CD4-positive, alpha-beta T cell treated with Interleukin-1 beta for 1 hour (primary cell): ENCODE measurements at regions not wholly inside any gene's neighbourhood (a gene's known extent, or its start where the extent isn't known, plus 50 kb on each side); places are given as distances from the start of the nearest gene placed in this dataset.
"Not testable (repeated sequence)": the region's sequence is repeated elsewhere in the genome, so short reads cannot be mapped to it uniquely, and the experiment has no call there.

ENCODE experiments used
- DNase-seq, 2 donors: peaks; one replicate each; pipeline ENCODE4 v3.0.0-alpha.2; 2020 to 2022

- DNase-seq = peak; percentile 60 to 78
Measured at GRCh38 chr15:38817427-38818156, 253.0 kb upstream of the RASGRP1 start.

- DNase-seq = no peak
Measured at GRCh38 chr15:38818157-38818790, 253.7 kb upstream of the RASGRP1 start.

GRCh38 chr15:38819387-38819950 lies 254.9 kb upstream of the RASGRP1 start:
- no peak for DNase-seq

DNA sequence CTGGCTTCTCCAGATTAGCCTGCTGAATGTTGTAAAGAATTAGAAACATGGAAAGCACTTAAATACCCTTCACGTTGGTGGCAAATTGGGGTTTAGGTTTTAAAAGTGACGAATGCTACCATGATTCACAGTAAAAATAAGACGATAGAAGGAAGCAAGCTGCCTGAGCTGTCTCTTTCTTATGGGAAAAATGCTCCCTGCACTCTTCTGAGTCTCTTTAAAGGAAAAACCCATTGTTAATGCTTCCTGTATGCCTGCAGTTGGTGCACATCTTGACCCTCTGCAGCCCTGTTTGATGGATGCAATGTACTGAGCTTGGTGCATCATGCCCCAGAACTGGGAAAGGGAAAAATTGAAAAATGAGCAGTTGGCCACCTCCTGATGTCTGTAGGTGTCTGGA lies 258.6 kb upstream of the RASGRP1 start:
- DNase-seq = no peak

DNA sequence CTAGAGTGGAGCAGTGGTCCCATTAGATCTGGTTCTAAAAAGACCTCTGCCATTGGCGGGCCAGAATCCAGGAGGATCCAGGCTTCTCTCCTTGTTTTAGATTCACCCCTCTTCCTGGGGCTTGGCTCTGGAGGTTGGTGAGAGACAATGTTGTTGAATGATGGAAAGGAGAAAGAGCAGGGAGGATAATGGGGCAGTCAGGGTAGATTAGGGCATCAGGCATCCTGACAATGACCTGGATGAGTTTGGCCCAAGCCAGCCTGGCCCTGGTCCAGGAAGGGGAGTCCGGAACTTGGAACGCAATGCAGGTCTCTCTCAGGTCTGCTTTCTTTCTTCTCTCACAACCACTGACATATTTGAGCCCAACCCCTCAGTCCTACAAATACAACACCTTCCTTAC lies 260.1 kb upstream of the RASGRP1 start:
- no peak for DNase-seq

- DNase-seq = no peak
Measured at GRCh38 chr15:38826880-38827279, 262.3 kb upstream of the RASGRP1 start.

GRCh38 chr15:38828031-38828532 lies 263.5 kb upstream of the RASGRP1 start:
- DNase-seq = no peak

- DNase-seq = no peak
Measured at GRCh38 chr15:38829086-38829485, 264.5 kb upstream of the RASGRP1 start.

DNA sequence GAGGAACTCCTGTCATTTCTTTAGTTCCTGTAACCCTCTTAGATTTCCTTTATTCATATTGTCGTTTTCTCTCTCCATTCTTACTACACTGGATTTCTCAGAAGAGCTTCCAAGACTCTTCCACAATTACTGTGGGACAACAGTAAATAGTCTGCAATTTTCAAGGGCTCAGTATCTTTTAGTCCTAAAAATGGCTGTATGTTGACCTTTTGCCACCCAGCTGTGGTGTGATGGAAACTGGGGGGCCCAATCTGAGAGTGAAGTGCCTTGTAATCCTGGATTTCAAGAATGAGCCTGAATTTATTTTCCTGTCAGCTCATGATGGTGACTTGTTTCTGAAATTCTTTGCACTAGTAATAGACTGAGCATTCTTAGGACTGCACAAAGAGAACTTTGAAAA lies 277.6 kb upstream of the RASGRP1 start:
- DNase-seq = no peak

DNA sequence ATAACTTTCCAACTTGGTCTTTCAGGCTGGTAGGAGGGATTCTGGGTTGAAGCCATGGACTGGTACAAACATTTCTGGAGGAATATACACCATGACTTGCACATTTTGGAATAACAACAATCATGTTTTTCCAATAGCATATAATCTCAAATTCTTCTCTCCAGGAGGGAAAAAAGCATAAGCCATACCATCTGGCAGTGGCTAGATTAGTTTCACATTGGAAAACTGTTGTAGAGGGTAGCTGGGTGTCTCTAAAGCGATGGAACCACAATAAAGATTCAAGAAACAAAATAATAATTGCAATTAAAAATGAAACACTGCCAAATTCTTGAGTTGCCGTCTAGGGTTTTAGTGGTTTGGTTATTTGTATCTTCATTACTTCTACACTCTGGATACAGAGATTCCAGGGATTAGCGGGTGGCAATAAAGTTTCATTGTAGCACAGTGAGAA lies 278.5 kb upstream of the RASGRP1 start:
- no peak for DNase-seq

DNA sequence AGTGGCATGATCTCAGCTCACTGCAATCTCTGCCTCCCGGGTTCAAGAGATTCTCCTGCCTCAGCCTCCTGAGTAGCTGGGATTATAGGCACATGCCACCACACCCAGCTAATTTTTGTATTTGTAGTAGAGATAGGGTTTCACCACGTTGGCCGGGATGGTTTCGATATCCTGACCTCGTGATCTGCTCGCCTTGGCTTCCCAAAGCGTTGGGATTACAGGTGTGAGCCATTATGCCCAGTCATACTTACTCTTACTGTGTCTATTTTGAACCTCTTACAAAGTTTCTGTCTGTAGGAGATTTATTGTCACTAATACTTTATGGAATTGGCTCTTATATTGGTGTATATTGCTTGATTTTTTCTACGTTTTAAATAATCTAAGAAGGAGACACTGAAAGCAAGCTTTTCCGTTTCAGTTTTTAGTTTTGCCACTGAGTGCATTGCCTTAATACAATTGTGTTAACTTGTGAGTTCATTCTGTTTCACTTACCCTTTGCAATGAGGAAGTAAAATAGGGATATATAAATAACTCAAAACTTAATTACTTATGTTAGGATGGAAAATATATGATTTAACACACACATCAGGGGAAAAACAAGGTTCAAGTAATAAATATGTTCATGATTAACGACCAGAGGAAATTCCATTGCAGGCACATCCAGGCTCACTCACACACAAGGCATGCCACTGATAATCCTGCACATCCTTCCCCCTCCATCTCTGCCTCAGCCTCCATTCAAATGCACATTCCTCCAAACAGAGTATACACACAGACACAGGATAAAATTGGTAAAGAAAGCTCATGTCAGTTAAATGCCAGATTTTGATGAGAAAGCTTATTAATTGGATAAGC lies 279.3 kb upstream of the RASGRP1 start:
- DNase-seq = no peak

DNA sequence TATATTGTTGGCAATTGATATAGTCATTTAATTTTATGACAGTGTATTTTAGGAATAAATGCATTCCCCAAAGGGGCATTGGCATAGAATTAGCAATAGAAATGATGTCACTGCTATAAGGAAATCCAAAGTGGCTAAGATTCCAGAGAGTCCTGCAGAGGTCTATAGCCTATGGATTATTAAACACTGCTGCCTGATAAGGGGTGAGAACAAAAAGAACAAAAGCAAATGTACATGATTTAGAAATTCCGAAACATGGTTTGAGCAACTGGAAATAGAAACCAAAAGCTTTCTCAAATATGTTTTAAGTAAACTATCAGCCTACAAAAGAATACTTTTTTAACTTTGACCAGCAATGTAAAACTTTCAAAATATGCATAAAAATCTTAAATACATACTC lies 280.1 kb upstream of the RASGRP1 start:
- no peak for DNase-seq

GRCh38 chr15:38846346-38846745 lies 281.7 kb upstream of the RASGRP1 start:
- no peak for DNase-seq

GRCh38 chr15:38847666-38848065 lies 283.1 kb upstream of the RASGRP1 start:
- no peak for DNase-seq

- DNase-seq = no peak
Measured at GRCh38 chr15:38849046-38849445, 284.4 kb upstream of the RASGRP1 start.

GRCh38 chr15:38852188-38852587 lies 287.6 kb upstream of the RASGRP1 start:
- DNase-seq = not testable (repeated sequence)

- DNase-seq = peak; percentile 4 to 24
Measured at GRCh38 chr15:38853608-38854007, 289.0 kb upstream of the RASGRP1 start.

DNA sequence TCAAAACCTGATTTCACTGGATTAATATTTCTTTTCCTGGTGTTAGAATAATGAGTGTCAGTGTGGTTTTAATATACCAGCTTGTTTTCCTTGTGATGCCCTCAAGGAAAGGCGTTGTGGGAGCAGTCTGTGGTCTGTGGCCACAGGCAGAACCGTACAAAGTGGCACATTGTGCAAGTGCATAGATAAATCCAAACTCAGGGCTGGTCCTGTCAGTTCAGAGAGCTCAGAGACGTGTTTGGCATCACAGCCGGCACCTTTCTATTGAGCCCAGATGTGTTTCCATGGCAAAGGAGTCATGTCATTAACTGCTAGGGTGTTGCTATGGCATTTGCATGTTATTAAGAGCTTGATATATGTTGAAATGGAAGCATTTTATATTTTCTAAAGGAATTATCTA lies 289.9 kb upstream of the RASGRP1 start:
- DNase-seq = no peak

- no peak for DNase-seq
Measured at GRCh38 chr15:38857814-38858213, 293.2 kb upstream of the RASGRP1 start.

DNA sequence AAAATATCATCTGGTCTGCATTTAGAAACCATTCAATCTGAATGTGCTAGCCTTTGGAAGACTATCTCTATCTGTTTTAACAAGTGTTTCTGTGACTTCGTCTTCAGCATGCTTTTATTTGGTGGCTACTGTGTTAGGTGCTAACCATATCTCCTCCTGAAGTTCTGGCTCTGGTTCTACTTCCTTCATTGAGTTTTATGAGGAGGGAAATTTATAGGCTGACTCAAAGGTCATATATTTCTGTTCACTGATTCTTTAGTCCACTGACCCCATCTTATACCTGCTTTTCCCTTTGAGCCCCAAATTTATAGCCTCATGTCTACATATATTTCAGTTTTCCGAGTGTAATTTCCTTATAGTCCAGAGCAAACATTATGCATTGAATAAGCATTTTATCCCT lies 295.0 kb upstream of the RASGRP1 start:
- no peak for DNase-seq

- DNase-seq = no peak
Measured at GRCh38 chr15:38860253-38860652, 295.6 kb upstream of the RASGRP1 start.

- DNase-seq = no peak
Measured at GRCh38 chr15:38860674-38861073, 296.1 kb upstream of the RASGRP1 start.

DNA sequence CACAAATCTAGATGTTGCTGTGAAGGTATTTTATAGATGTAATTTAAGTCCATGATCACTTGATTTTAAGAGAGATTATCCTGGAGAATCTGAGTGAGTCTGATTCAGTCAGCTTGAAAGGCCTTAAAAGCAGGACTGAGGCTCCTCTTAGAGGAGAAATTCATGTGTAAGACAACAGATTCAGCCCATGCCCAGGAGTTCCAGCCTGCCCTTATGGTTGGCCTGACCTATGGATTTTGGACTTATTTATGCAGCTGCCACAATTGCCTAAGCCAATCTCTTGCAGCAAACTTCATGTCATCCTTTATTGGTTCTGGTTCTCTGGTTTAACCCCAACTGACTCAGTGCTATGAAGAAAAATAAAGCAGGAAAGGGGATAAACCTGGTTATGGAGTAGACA lies 296.5 kb upstream of the RASGRP1 start:
- no peak for DNase-seq
